ENCODE measurements at regions not wholly inside any gene's neighbourhood (a gene's known extent, or its start where the extent isn't known, plus 50 kb on each side); places are given as distances from the start of the nearest gene placed in this dataset.

DNA sequence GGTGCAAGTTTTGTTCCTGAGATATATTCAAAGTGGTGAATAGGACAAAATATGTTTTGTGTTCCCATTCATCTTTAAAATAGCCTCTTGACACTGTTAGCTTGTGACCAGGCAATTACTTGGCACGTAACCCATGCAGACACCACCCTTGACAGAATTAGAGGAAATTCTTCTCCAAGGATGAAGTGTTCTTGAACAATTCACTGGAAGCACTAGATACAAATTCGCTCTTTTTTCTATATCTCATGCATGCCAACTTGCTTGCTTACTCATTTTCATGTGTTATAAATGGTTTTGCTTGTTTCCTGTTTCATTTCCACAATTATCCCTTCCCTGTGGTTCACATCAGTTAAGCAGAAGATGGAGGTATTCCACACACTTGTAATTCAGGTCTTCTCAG, 105.2 kb upstream of the MAN1A1 start:
- no peak for TF ChIP-seq REST (IDR thresholded peaks at IDR 0.05; ENCODE audit: insufficient read depth in 1 of 2, low read depth in 2 of 2, low read length in 2 of 2)
- no peak for TF ChIP-seq SIN3A (IDR thresholded peaks at IDR 0.05; ENCODE audit: borderline replicate concordance, insufficient read depth, low read length)
- TF ChIP-seq FOXP2 (optimal IDR thresholded peaks at IDR 0.05; ENCODE audit: borderline replicate concordance, extremely low read depth, extremely low read length, insufficient read depth) = no peak
- no peak for TF ChIP-seq POLR2AphosphoS5 (IDR thresholded peaks at IDR 0.05; ENCODE audit: low read depth, low read length)

- no peak for TF ChIP-seq REST (IDR thresholded peaks at IDR 0.05; ENCODE audit: insufficient read depth in 1 of 2, low read depth in 2 of 2, low read length in 2 of 2)
These were observed 104.0 kb upstream of the MAN1A1 start for GRCh38 chr6:119453242-119454200.

DNA sequence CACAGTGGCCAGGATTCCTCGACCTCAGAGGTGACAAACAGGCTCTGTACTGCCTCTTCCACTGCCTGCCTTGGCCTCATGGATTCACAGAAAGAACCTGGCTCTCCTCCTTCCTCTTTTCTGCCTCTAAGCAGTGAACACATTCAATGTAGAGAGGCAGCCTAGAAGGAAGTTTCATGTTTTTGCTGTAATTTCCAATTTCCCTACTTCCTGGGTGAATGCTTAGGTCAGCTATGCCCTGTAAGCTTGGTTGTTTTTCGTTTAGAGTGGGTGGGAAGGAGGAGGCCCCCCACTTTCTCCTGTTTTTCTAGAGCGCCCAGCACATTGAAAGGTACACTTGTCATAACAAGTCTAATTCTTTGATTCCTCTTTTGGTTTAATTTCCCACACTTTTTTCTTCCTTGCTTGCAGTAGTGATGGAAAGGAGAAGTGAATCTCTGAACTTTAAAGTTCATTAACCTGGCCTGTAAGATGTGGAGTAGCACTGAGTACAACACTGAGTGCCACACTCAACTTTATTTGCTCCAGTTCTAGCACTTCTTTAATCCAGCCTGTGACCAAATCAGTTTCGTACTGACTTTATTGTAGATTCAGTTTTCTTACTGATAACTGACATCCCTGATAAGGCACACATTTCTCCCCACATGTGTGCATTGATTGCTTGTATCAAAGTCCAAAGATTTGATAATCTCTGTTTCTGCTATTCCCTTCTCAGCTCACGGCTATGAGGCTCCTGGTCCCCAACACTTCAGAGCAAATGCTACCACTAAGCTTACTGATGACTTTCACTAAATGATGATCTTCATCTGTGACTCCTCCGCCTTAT, 100.0 kb upstream of the MAN1A1 start:
- TF ChIP-seq FOXP2 (optimal IDR thresholded peaks at IDR 0.05; ENCODE audit: borderline replicate concordance, extremely low read depth, extremely low read length, insufficient read depth) = no peak
- no peak for TF ChIP-seq POLR2AphosphoS5 (IDR thresholded peaks at IDR 0.05; ENCODE audit: low read depth, low read length)
- TF ChIP-seq SIN3A (IDR thresholded peaks at IDR 0.05; ENCODE audit: borderline replicate concordance, insufficient read depth, low read length) = no peak
- no peak for TF ChIP-seq TAF1 (IDR thresholded peaks at IDR 0.05; ENCODE audit: borderline replicate concordance, insufficient read depth, low read length)
- TF ChIP-seq REST (IDR thresholded peaks at IDR 0.05; ENCODE audit: insufficient read depth in 1 of 2, low read depth in 2 of 2, low read length in 2 of 2) = no peak

- TF ChIP-seq TAF1 (IDR thresholded peaks at IDR 0.05; ENCODE audit: borderline replicate concordance, insufficient read depth, low read length) (no peak), SIN3A (IDR thresholded peaks at IDR 0.05; ENCODE audit: borderline replicate concordance, insufficient read depth, low read length) (no peak), POLR2AphosphoS5 (IDR thresholded peaks at IDR 0.05; ENCODE audit: low read depth, low read length) (no peak), FOXP2 (optimal IDR thresholded peaks at IDR 0.05; ENCODE audit: borderline replicate concordance, extremely low read depth, extremely low read length, insufficient read depth) (no peak), REST (IDR thresholded peaks at IDR 0.05; ENCODE audit: insufficient read depth in 1 of 2, low read depth in 2 of 2, low read length in 2 of 2) (no peak)
These were observed 98.4 kb upstream of the MAN1A1 start for GRCh38 chr6:119447921-119448320.

Data from PFSK-1 (cell line).